HCT116 (cell line): ENCODE measurements at regions not wholly inside any gene's neighbourhood (a gene's known extent, or its start where the extent isn't known, plus 50 kb on each side); places are given as distances from the start of the nearest gene placed in this dataset.

Experiments
- ATAC-seq: fragments of 200-7000 bp; cut with Tn5 transposase; 2 replicates; pipeline ENCODE4 v1.9.1; 2020; ENCODE audit warnings: mild to moderate bottlenecking, moderate library complexity
- BruUV-seq: library from RNA; stranded (reverse); fragments of 400-500 nt; replicated peaks from 2 replicates; lab custom pipeline; 2021; lab: Mats Ljungman, UMichigan
- CTCF ChIA-PET: fragments of 300-600 bp; sonication (Branson Sonifier 250); formaldehyde crosslinking; loops from one replicate; lab custom pipeline; 2021; ENCODE audit warnings: antibody characterized with exemption; lab: Charles Lee
- POLR2A ChIA-PET: fragments of 300-600, 350-600 bp; sonication (Branson Sonifier 250); formaldehyde crosslinking; loops from one replicate; lab custom pipeline; 2021; ENCODE audit warnings: antibody characterized with exemption; lab: Charles Lee
- RAD21 ChIA-PET, 2 experiments: fragments of 300-600 bp; sonication (Branson Sonifier 250); formaldehyde crosslinking; loops; one replicate each; lab custom pipeline; 2023; ENCODE audit warnings: low total read pairs in 2 of 2; ENCODE audit not compliant: uncharacterized antibody in 2 of 2, unreplicated experiment in 2 of 2, low non-redundant PET in 1 of 2; lab: Charles Lee
- DNase-seq: peaks from one replicate; pipeline ENCODE4 v3.0.0-alpha.2; 2010; ENCODE audit warnings: low read depth, low spot score
- H2AFZ ChIP-seq: fragments of 200-600 bp; shearing (Covaris generic), sonication (generic); 2 replicates; pipeline ENCODE4 v1.6.1; 2017; ENCODE audit warnings: low read depth, mixed run types, mixed read lengths, antibody characterized with exemption, low read length; ENCODE audit not compliant: poor library complexity, severe bottlenecking
- H3K27ac ChIP-seq: 2 replicates; pipeline ENCODE4 v1.5.1; 2012; ENCODE audit warnings: low read depth, low read length
- H3K27me3 ChIP-seq: fragments of 200-600 bp; sonication (generic); 2 replicates; pipeline ENCODE4 v1.6.1; 2016; ENCODE audit warnings: mixed run types, low read length, mixed read lengths; ENCODE audit not compliant: insufficient read depth
- H3K36me3 ChIP-seq, 2 experiments: fragments of 200-500 bp in 1 of 2; fragments of 200-600 bp in 1 of 2; sonication (Bioruptor generic) in 1 of 2; sonication (generic) in 1 of 2; 2 replicates each; pipeline versions ENCODE4 v1.5.1 to v1.6.1; 2014 to 2016; ENCODE audit warnings: low read length in 2 of 2, inconsistent platforms in 1 of 2, mixed read lengths in 1 of 2, mixed run types in 1 of 2; ENCODE audit not compliant: insufficient read depth in 2 of 2, control insufficient read depth in 1 of 2
- H3K4me1 ChIP-seq, 2 experiments: fragments of 200-600 bp in 1 of 2; sonication (generic) in 1 of 2; 2 replicates each; pipeline versions ENCODE4 v1.5.1 to v1.6.1; 2012 to 2017; ENCODE audit warnings: low read length in 2 of 2, inconsistent platforms in 1 of 2, mild to moderate bottlenecking in 1 of 2, mixed read lengths in 1 of 2, mixed run types in 1 of 2, moderate library complexity in 1 of 2; ENCODE audit not compliant: insufficient read depth in 2 of 2, control insufficient read depth in 1 of 2
- H3K4me2 ChIP-seq: fragments of 200-600 bp; sonication (generic); 2 replicates; pipeline ENCODE4 v1.6.1; 2017; ENCODE audit warnings: mixed run types, low read length, mixed read lengths
- H3K4me3 ChIP-seq, 2 experiments: fragments of 200-600 bp in 1 of 2; sonication (generic) in 1 of 2; replicated peaks in 1 of 2; 2 replicates each; pipeline ENCODE4 v1.5.1; 2011 to 2016; ENCODE audit warnings: low read length in 2 of 2, control low read depth in 1 of 2, low read depth in 1 of 2, mild to moderate bottlenecking in 1 of 2, mixed read lengths in 1 of 2, mixed run types in 1 of 2
- H3K79me2 ChIP-seq: fragments of 200-600 bp; sonication (generic); 2 replicates; pipeline ENCODE4 v1.6.1; 2017; ENCODE audit warnings: mild to moderate bottlenecking, mixed run types, low read length, moderate library complexity, mixed read lengths; ENCODE audit not compliant: insufficient read depth
- H3K9ac ChIP-seq: fragments of 200-600 bp; sonication (generic); 2 replicates; pipeline ENCODE4 v1.6.1; 2016; ENCODE audit warnings: low read length, mixed read lengths
- H3K9me2 ChIP-seq: fragments of 200-600 bp; sonication (generic), shearing (Covaris generic); 2 replicates; pipeline ENCODE4 v1.6.1; 2017; ENCODE audit warnings: mixed run types, mild to moderate bottlenecking, moderate library complexity; ENCODE audit not compliant: insufficient read depth
- H3K9me3 ChIP-seq, 2 experiments: fragments of 200-500 bp in 1 of 2; fragments of 200-600 bp in 1 of 2; sonication (Bioruptor generic) in 1 of 2; sonication (generic) in 1 of 2; 2 replicates each; pipeline ENCODE4 v1.6.1; 2014 to 2017; ENCODE audit warnings: low read length in 2 of 2, mixed read lengths in 2 of 2, inconsistent platforms in 1 of 2, low read depth in 1 of 2, mild to moderate bottlenecking in 1 of 2, mixed run types in 1 of 2, moderate library complexity in 1 of 2; ENCODE audit not compliant: control insufficient read depth in 1 of 2, insufficient read depth in 1 of 2
- H4K20me1 ChIP-seq: fragments of 200-600 bp; sonication (generic), shearing (Covaris generic); 2 replicates; pipeline ENCODE4 v1.6.1; 2017; ENCODE audit warnings: mixed run types, mild to moderate bottlenecking, moderate library complexity; ENCODE audit not compliant: insufficient read depth
- CBX3 ChIP-seq: IDR thresholded peaks from 2 replicates; pipeline ENCODE4 v1.6.1; 2012; ENCODE audit warnings: low read depth
- CEBPB ChIP-seq: IDR thresholded peaks from 2 replicates; pipeline ENCODE4 v1.6.1; 2012; ENCODE audit warnings: low read depth
- EGR1 ChIP-seq: IDR thresholded peaks from 2 replicates; pipeline ENCODE4 v1.6.1; 2012; ENCODE audit warnings: low read depth
- EZH2phosphoT487 ChIP-seq: fragments of 200-600 bp; IDR thresholded peaks from 2 replicates; pipeline ENCODE4 v1.6.1; 2018; ENCODE audit warnings: antibody characterized with exemption, borderline replicate concordance
- FOSL1 ChIP-seq: IDR thresholded peaks from 2 replicates; pipeline ENCODE4 v1.6.1; 2012; ENCODE audit warnings: low read depth
- JUND ChIP-seq: IDR thresholded peaks from 2 replicates; pipeline ENCODE4 v1.6.1; 2012
- POLR2A ChIP-seq: IDR thresholded peaks from 2 replicates; pipeline ENCODE4 v1.7.0; 2011; ENCODE audit warnings: borderline replicate concordance; ENCODE audit not compliant: insufficient read depth, insufficient read length; ENCODE audit errors: extremely low read depth
- POLR2AphosphoS5 ChIP-seq: IDR thresholded peaks from 2 replicates; pipeline ENCODE4 v1.6.1; 2011; ENCODE audit warnings: mild to moderate bottlenecking, low read depth, low read length, moderate library complexity
- SP1 ChIP-seq: IDR thresholded peaks from 2 replicates; pipeline ENCODE4 v1.6.1; 2012; ENCODE audit warnings: low read depth
- TCF7L2 ChIP-seq: IDR thresholded peaks from 2 replicates; pipeline ENCODE4 v1.7.0; 2011; ENCODE audit warnings: borderline replicate concordance, inconsistent platforms; ENCODE audit not compliant: insufficient read depth, insufficient read length; ENCODE audit errors: extremely low read depth
- ZFX ChIP-seq: fragments of 450-650 bp; IDR thresholded peaks from 2 replicates; pipeline ENCODE4 v1.6.1; 2017
- intact Hi-C: fragments of 100-400 bp; cut with micrococcal nuclease; formaldehyde crosslinking; loops from 2 replicates; pipeline ENCODE4 v1.10.0; 2022
- TF ChIP-seq, protein P1 (sequence below): IDR thresholded peaks from 2 replicates; pipeline ENCODE4 v1.6.1; 2012
- TF ChIP-seq, protein P2 (sequence below): IDR thresholded peaks from 2 replicates; pipeline ENCODE4 v1.6.1; 2011; ENCODE audit warnings: mild to moderate bottlenecking, low read length, moderate library complexity; ENCODE audit not compliant: insufficient replicate concordance; ENCODE audit errors: extremely low read depth

DNA sequence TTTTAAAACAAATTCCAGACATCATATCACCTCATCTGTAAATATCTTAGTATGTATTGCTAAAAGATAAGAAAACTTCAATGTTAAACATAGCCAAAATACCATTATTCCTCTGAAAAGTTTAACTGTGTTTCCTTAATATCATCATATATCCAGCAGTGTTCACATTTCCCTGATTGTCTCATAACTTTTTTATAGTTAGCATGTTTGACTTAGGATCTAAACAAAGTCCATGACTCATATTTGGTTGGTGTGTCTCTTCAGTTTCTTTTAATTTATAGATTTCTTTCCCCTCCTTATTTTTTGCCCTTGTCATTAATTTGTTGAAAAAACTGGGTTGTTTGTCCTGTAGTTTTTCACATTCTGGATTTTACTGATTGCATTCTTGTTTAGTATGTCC, 163.0 kb downstream of the RPS12 start:
- ChIA-PET CTCF (no interaction called here), RAD21 (no interaction called here), POLR2A (no interaction called here)
- ATAC-seq (no peak), DNase-seq (no peak)
- no TSS peak for BruUV-seq
- intact Hi-C loops: no loop called here
- H3K4me2 ChIP-seq: no peak overlapping the region
- no peaks in the 10 kb centered on the region for H3K9me3 ChIP-seq
- no peaks in the 10 kb centered on the region for H3K36me3 ChIP-seq
- H4K20me1 ChIP-seq: no peaks in the 10 kb centered on the region
- TF ChIP-seq EZH2phosphoT487: no peak
- no peak for TF ChIP-seq TCF7L2
- no peak for TF ChIP-seq CEBPB
- no peak for TF ChIP-seq POLR2AphosphoS5
- no peak for TF ChIP-seq FOSL1
- no peak for TF ChIP-seq CBX3
- no peak for TF ChIP-seq SP1
- no peak for TF ChIP-seq EGR1
- TF ChIP-seq, protein P1, sequence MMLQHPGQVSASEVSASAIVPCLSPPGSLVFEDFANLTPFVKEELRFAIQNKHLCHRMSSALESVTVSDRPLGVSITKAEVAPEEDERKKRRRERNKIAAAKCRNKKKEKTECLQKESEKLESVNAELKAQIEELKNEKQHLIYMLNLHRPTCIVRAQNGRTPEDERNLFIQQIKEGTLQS: no peak
- TF ChIP-seq, protein P2, sequence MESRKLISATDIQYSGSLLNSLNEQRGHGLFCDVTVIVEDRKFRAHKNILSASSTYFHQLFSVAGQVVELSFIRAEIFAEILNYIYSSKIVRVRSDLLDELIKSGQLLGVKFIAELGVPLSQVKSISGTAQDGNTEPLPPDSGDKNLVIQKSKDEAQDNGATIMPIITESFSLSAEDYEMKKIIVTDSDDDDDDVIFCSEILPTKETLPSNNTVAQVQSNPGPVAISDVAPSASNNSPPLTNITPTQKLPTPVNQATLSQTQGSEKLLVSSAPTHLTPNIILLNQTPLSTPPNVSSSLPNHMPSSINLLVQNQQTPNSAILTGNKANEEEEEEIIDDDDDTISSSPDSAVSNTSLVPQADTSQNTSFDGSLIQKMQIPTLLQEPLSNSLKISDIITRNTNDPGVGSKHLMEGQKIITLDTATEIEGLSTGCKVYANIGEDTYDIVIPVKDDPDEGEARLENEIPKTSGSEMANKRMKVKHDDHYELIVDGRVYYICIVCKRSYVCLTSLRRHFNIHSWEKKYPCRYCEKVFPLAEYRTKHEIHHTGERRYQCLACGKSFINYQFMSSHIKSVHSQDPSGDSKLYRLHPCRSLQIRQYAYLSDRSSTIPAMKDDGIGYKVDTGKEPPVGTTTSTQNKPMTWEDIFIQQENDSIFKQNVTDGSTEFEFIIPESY: no peak
- TF ChIP-seq JUND: no peak
- TF ChIP-seq ZFX: no peak
- no peak for TF ChIP-seq POLR2A
- H2AFZ ChIP-seq: no peak overlapping the region
- no peaks in the 10 kb centered on the region for H3K4me1 ChIP-seq
- H3K27ac ChIP-seq: no peak overlapping the region
- H3K4me3 ChIP-seq: no peak overlapping the region
- no peak overlapping the region for H3K9ac ChIP-seq
- no peaks in the 10 kb centered on the region for H3K9me2 ChIP-seq
- H3K27me3 ChIP-seq: 0 out of 2 replicates have a peak, but pooled peaks cover 4% of the 10 kb centered on the region
- H3K79me2 ChIP-seq: no peaks in the 10 kb centered on the region
